NT2/D1 (cell line): ENCODE measurements at regions not wholly inside any gene's neighbourhood (a gene's known extent, or its start where the extent isn't known, plus 50 kb on each side); places are given as distances from the start of the nearest gene placed in this dataset.

Experiments used
- SUZ12 ChIP-seq: IDR thresholded peaks from 2 replicates; pipeline ENCODE4 v1.6.1; 2011; ENCODE audit not compliant: insufficient read length, insufficient read depth; ENCODE audit errors: extremely low read depth
- YY1 ChIP-seq: IDR thresholded peaks from 2 replicates; pipeline ENCODE4 v1.6.1; 2011; ENCODE audit not compliant: insufficient read length, insufficient read depth
- ZNF274 ChIP-seq: IDR thresholded peaks from 2 replicates; pipeline ENCODE4 v1.6.1; 2011; ENCODE audit warnings: mild to moderate bottlenecking, low read depth, low read length

DNA sequence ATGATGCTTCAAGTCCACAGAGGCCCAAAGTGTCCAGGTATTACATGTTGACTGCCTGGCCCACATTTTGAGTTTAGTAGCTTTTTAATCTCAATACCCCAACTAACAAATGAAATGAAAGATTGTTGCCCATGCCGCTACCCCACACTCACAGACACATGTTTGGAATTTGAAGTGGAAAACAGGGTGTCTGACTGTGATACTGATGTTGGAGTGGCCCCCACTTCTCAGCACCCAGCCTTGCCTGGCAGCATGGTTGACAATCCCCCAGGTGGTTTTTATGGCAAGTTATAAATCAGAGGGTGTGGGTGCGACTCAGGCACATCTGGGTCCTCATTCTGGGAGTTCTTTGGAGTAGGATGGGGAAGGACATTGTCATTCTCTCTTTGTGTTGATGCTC, 314.7 kb upstream of the ZNF32 start:
- no peak for TF ChIP-seq ZNF274
- no peak for TF ChIP-seq SUZ12
- TF ChIP-seq YY1 = no peak
